ENCODE measurements at regions not wholly inside any gene's neighbourhood (a gene's known extent, or its start where the extent isn't known, plus 50 kb on each side); places are given as distances from the start of the nearest gene placed in this dataset.
"Not testable (repeated sequence)": the region's sequence is repeated elsewhere in the genome, so short reads cannot be mapped to it uniquely, and the experiment has no call there.

DNA sequence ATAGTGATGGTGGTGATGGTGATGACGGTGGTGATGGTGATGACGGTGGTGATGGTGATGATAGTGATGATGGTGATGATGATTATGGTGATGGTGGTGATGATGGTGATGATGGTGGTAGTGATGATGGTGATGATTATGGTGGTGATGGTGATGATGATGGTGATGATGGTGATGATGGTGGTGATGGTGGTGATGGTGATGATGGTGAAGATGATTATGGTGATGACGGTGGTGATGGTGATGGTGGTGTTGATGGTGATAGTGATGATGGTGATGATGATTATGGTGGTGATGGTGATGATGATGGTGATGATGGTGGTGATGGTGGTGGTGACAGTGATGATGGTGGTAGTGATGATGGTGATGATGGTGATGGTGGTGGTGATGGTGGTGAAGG, 149.2 kb upstream of the IRX1 start:
- Histone ChIP-seq H3K27me3 (ENCODE audit: control insufficient read depth, insufficient read depth, low read length) (no peaks in the 10 kb centered on the region), H3K27ac (ENCODE audit: insufficient read depth, low read length) (no peak overlapping the region), H3K79me2 (ENCODE audit: control insufficient read depth, insufficient read depth, low read length) (no peaks in the 10 kb centered on the region), H2AFZ (ENCODE audit: low read length) (no peak overlapping the region), H3K4me3 (replicated peaks in 1 of 4; ENCODE audit: control extremely low read depth in 1 of 4, insufficient read depth in 1 of 4, low read depth in 3 of 4, low read length in 4 of 4) (no peak overlapping the region), H3K4me1 (ENCODE audit: control insufficient read depth, extremely low read depth, insufficient read depth, low read length) (no peaks in the 10 kb centered on the region), H3K9ac (ENCODE audit: insufficient read depth, low read length) (no peak overlapping the region), H3K9me3 (ENCODE audit: control insufficient read depth, insufficient read depth, low read depth, low read length) (peaks cover 4% of the 10 kb centered on the region), H3K4me2 (ENCODE audit: extremely low read depth, insufficient read depth, low read length) (no peak overlapping the region), H4K20me1 (ENCODE audit: control insufficient read depth, extremely low read depth, insufficient read depth, low read length) (no peaks in the 10 kb centered on the region), H3K36me3 (ENCODE audit: control insufficient read depth, insufficient read depth, low read length) (no peaks in the 10 kb centered on the region)
- TF ChIP-seq, protein P1, sequence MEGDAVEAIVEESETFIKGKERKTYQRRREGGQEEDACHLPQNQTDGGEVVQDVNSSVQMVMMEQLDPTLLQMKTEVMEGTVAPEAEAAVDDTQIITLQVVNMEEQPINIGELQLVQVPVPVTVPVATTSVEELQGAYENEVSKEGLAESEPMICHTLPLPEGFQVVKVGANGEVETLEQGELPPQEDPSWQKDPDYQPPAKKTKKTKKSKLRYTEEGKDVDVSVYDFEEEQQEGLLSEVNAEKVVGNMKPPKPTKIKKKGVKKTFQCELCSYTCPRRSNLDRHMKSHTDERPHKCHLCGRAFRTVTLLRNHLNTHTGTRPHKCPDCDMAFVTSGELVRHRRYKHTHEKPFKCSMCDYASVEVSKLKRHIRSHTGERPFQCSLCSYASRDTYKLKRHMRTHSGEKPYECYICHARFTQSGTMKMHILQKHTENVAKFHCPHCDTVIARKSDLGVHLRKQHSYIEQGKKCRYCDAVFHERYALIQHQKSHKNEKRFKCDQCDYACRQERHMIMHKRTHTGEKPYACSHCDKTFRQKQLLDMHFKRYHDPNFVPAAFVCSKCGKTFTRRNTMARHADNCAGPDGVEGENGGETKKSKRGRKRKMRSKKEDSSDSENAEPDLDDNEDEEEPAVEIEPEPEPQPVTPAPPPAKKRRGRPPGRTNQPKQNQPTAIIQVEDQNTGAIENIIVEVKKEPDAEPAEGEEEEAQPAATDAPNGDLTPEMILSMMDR (conservative IDR thresholded peaks at IDR 0.05 in 1 of 2, IDR thresholded peaks at IDR 0.05 in 1 of 2; ENCODE audit: low read depth in 1 of 2, low read length in 2 of 2), result no peak
- TF ChIP-seq EZH2 (IDR thresholded peaks at IDR 0.05; ENCODE audit: low read length, missing control alignments), result no peak
- DNase-seq (ENCODE audit: low read depth in 2 of 2), result no peak

DNA sequence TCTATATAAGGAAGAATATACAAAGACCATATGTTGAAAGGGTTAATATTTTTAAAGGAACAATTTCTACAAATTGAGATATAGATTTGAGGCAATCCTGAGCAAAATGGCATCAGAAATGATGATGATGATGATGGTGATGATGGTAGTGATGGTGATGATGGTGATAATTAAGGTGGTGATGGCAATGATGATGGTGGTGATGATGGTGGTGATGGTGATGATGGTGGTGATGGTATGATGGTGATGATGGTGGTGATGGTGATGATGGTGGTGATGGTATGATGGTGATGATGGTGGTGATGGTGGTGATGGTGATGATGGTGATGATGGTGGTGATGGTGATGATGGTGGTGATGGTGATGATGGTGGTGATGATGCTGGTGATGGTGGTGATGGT, 150.1 kb upstream of the IRX1 start:
- not testable (repeated sequence) for H3K9me3 ChIP-seq (ENCODE audit: control insufficient read depth, insufficient read depth, low read depth, low read length); H3K4me3 ChIP-seq (replicated peaks in 1 of 4; ENCODE audit: control extremely low read depth in 1 of 4, insufficient read depth in 1 of 4, low read depth in 3 of 4, low read length in 4 of 4); H3K9ac ChIP-seq (ENCODE audit: insufficient read depth, low read length); H3K4me2 ChIP-seq (ENCODE audit: extremely low read depth, insufficient read depth, low read length); DNase-seq (ENCODE audit: low read depth in 2 of 2); H3K4me1 ChIP-seq (ENCODE audit: control insufficient read depth, extremely low read depth, insufficient read depth, low read length); H3K79me2 ChIP-seq (ENCODE audit: control insufficient read depth, insufficient read depth, low read length); H3K27ac ChIP-seq (ENCODE audit: insufficient read depth, low read length); H3K27me3 ChIP-seq (ENCODE audit: control insufficient read depth, insufficient read depth, low read length); H3K36me3 ChIP-seq (ENCODE audit: control insufficient read depth, insufficient read depth, low read length); H4K20me1 ChIP-seq (ENCODE audit: control insufficient read depth, extremely low read depth, insufficient read depth, low read length); H2AFZ ChIP-seq (ENCODE audit: low read length)

DNA sequence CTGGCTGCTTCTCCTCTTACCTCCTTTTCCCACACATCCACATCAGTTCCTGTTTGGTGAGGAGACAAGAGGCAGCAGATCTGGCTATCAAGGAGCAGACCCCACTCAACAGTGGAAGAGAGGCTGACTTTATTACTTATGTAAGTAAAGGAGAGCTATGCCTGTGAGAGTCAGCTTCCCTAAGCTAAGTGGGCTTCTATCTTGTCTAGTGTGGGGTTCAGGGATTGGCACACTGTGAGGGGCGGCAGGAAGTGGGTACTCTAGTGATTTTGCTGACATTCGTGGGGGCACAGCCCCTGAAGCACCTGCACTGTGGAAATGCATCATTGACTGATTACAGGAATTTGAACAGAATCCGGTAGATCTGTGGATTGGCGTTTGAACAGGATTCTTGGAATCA, 163.5 kb upstream of the IRX1 start:
- H3K36me3 ChIP-seq (ENCODE audit: control insufficient read depth, insufficient read depth, low read length), result no peaks in the 10 kb centered on the region
- H3K27me3 ChIP-seq (ENCODE audit: control insufficient read depth, insufficient read depth, low read length), result no peaks in the 10 kb centered on the region
- no peak for DNase-seq (ENCODE audit: low read depth in 2 of 2)
- H3K79me2 ChIP-seq (ENCODE audit: control insufficient read depth, insufficient read depth, low read length), result no peaks in the 10 kb centered on the region
- no peaks in the 10 kb centered on the region for H4K20me1 ChIP-seq (ENCODE audit: control insufficient read depth, extremely low read depth, insufficient read depth, low read length)
- no peak overlapping the region for H3K27ac ChIP-seq (ENCODE audit: insufficient read depth, low read length)
- H3K4me2 ChIP-seq (ENCODE audit: extremely low read depth, insufficient read depth, low read length), result no peak overlapping the region
- H3K4me1 ChIP-seq (ENCODE audit: control insufficient read depth, extremely low read depth, insufficient read depth, low read length), result no peaks in the 10 kb centered on the region
- TF ChIP-seq, protein P1 (conservative IDR thresholded peaks at IDR 0.05 in 1 of 2, IDR thresholded peaks at IDR 0.05 in 1 of 2; ENCODE audit: low read depth in 1 of 2, low read length in 2 of 2), result no peak
- TF ChIP-seq EZH2 (IDR thresholded peaks at IDR 0.05; ENCODE audit: low read length, missing control alignments), result no peak
- H2AFZ ChIP-seq (ENCODE audit: low read length), result no peak overlapping the region
- no peak overlapping the region for H3K9ac ChIP-seq (ENCODE audit: insufficient read depth, low read length)
- no peak overlapping the region for H3K4me3 ChIP-seq (replicated peaks in 1 of 4; ENCODE audit: control extremely low read depth in 1 of 4, insufficient read depth in 1 of 4, low read depth in 3 of 4, low read length in 4 of 4)
- no peaks in the 10 kb centered on the region for H3K9me3 ChIP-seq (ENCODE audit: control insufficient read depth, insufficient read depth, low read depth, low read length)

DNA sequence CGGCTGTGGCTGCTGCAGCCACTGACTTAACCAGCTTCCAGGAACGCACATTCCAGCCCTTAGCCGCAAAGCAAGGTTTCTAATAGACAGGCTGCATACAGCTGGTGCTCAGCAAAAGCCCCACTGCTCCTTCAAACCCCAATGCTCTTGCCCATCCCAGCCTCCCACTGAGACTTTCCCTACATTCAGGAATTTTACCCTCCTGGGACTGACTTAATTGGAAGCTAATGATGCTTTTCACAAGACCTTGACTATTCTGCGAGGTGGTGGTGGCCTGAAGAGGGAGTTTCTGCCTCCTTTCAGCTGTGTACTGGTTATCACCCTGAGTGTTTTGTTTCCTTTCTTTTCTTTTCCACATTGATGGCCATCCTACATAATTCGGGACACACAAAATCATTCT, 164.9 kb upstream of the IRX1 start:
- Histone ChIP-seq H3K27me3 (ENCODE audit: control insufficient read depth, insufficient read depth, low read length) (no peaks in the 10 kb centered on the region), H4K20me1 (ENCODE audit: control insufficient read depth, extremely low read depth, insufficient read depth, low read length) (no peaks in the 10 kb centered on the region), H3K4me3 (replicated peaks in 1 of 4; ENCODE audit: control extremely low read depth in 1 of 4, insufficient read depth in 1 of 4, low read depth in 3 of 4, low read length in 4 of 4) (no peak overlapping the region), H3K9ac (ENCODE audit: insufficient read depth, low read length) (no peak overlapping the region), H3K4me2 (ENCODE audit: extremely low read depth, insufficient read depth, low read length) (no peak overlapping the region), H3K9me3 (ENCODE audit: control insufficient read depth, insufficient read depth, low read depth, low read length) (no peaks in the 10 kb centered on the region), H3K27ac (ENCODE audit: insufficient read depth, low read length) (no peak overlapping the region), H3K79me2 (ENCODE audit: control insufficient read depth, insufficient read depth, low read length) (no peaks in the 10 kb centered on the region), H2AFZ (ENCODE audit: low read length) (no peak overlapping the region), H3K4me1 (ENCODE audit: control insufficient read depth, extremely low read depth, insufficient read depth, low read length) (no peaks in the 10 kb centered on the region), H3K36me3 (ENCODE audit: control insufficient read depth, insufficient read depth, low read length) (no peaks in the 10 kb centered on the region)
- TF ChIP-seq, protein P1 (conservative IDR thresholded peaks at IDR 0.05 in 1 of 2, IDR thresholded peaks at IDR 0.05 in 1 of 2; ENCODE audit: low read depth in 1 of 2, low read length in 2 of 2), result no peak
- TF ChIP-seq EZH2 (IDR thresholded peaks at IDR 0.05; ENCODE audit: low read length, missing control alignments), result no peak
- no peak for DNase-seq (ENCODE audit: low read depth in 2 of 2)
